AG09319 (cell line): ENCODE measurements at regions not wholly inside any gene's neighbourhood (a gene's known extent, or its start where the extent isn't known, plus 50 kb on each side); places are given as distances from the start of the nearest gene placed in this dataset.

Experiments
- DNase-seq: peaks from one replicate; pipeline ENCODE4 v3.0.0-alpha.2; 2010; ENCODE audit warnings: low read depth; ENCODE audit errors: extremely low read depth
- CTCF ChIP-seq: IDR thresholded peaks from 2 replicates; pipeline ENCODE4 v1.5.1; 2011; ENCODE audit warnings: low read depth, mild to moderate bottlenecking, inconsistent platforms, low read length, moderate library complexity

- DNase-seq: no peak
- TF ChIP-seq CTCF: no peak
These were observed 240.0 kb downstream of the AACS start for GRCh38 chr12:125305231-125305630.

GRCh38 chr12:125310461-125310860 lies 245.2 kb downstream of the AACS start:
- DNase-seq: no peak
- no peak for TF ChIP-seq CTCF

- no peak for TF ChIP-seq CTCF
- DNase-seq: no peak
These were observed 245.8 kb downstream of the AACS start for GRCh38 chr12:125311050-125311449.

DNA sequence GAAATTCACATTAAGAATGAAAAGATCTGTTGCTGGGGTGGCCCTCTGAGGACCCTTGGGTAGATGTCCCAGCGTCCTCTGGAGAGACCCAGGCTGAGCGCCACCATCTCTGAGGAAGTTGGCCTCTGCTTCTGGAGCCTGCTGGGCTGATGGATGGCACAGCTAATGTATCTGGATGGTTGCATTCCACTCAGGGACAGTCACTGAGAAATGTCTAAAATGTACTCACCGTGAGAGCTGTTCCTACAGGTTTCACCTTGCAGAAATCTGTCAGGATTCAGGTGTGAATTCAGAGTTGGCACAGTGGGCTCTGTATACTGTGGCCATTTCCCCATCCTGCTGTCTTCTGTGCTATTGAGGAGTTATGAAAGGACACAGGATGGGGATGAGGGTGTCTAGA lies 247.2 kb downstream of the AACS start:
- no peak for TF ChIP-seq CTCF
- DNase-seq: no peak

DNA sequence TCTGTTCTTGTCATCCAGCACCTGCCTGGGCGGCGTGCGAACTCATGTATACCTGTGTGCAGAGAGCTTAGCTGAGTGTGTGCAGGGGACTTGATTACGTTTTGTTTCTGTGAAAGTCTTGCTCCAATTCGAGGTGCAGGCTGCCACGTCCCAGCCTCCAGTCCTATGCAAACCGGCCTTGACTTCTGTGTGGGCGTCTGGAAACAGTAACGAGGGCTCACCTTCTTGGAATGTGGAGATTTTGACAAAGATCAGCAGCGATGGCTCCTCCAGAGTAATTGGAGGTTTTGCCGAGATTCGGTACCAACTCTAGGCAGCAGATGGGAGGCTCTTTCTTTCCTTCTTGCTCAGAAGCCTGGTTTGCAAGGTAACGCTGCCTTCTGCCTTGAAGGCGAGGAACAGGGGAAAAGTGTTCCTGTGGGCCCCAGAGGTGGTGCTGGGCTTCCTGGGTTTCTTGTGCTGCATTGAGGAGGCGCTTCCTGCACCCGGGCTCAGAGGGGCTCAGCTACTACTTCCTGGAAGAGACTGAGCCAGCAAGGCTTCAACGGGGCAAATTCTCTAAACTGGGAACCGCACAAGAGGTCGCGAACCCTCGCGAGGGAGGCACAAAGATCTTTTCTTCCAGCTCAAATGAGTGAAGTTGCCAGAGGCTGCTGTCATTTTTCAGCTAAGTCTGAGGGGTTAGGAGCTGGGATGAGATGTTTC lies 249.0 kb downstream of the AACS start:
- no peak for DNase-seq

GRCh38 chr12:125315771-125316170 lies 250.5 kb downstream of the AACS start:
- DNase-seq: no peak
- no peak for TF ChIP-seq CTCF

More for the DNA sequence above, 249.0 kb downstream of the AACS start:
- no peak for TF ChIP-seq CTCF

DNA sequence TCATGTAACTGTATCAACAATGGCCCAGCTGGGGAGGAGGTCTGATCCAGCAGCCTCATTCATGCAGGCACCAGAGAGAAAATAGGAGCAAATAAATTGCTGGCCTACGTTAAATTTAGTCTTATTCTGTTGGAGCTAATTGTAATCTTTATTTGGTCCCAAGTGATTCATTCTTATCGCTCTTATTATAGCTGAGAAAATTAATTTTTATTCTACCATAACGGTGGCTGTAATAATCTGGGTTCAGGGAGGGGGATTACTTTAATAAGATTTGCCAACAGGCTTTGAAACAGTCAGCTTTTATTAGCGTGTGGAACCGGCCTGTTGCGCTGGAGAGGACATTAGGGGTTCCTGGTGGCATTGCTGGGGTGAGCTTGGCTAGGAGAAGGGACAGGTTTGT lies 254.9 kb downstream of the AACS start:
- TF ChIP-seq CTCF: no peak
- no peak for DNase-seq
